Right ventricle myocardium inferior (tissue), 1 donor: ENCODE measurements at regions not wholly inside any gene's neighbourhood (a gene's known extent, or its start where the extent isn't known, plus 50 kb on each side); places are given as distances from the start of the nearest gene placed in this dataset.

Source experiments
- ATAC-seq: fragments of 200-7000 bp; cut with Tn5 transposase; one replicate; pipeline ENCODE4 v1.9.1; 2020; ENCODE audit warnings: mild to moderate bottlenecking, moderate library complexity
- DNase-seq: peaks from one replicate; pipeline ENCODE4 v3.0.0; 2021; ENCODE audit errors: missing footprints
- intact Hi-C: fragments of 100-400 bp; cut with DNase I; formaldehyde crosslinking; loops from one replicate; pipeline ENCODE4 v1.11.0; 2022
- donor health status: DM: no; HTN: yes; CAD: no; lungs with severe emphysema.

GRCh38 chr2:14536976-14537375 is 95.5 kb upstream of the LRATD1 start:
- DNase-seq (no peak), ATAC-seq (no peak)
- intact Hi-C loops: no loop called here

GRCh38 chr2:14540015-14540414 is 92.5 kb upstream of the LRATD1 start:
- ATAC-seq: no peak

GRCh38 chr2:14543284-14543683 is 89.2 kb upstream of the LRATD1 start:
- intact Hi-C loops: no loop called here
- ATAC-seq: no peak

More at GRCh38 chr2:14540015-14540414, 92.5 kb upstream of the LRATD1 start:
- intact Hi-C loops: no loop called here
- DNase-seq: no peak

GRCh38 chr2:14544247-14544646 is 88.3 kb upstream of the LRATD1 start:
- DNase-seq (no peak), ATAC-seq (no peak)
- intact Hi-C loops: no loop called here

More at GRCh38 chr2:14543284-14543683, 89.2 kb upstream of the LRATD1 start:
- no peak for DNase-seq

GRCh38 chr2:14547830-14548229 is 84.7 kb upstream of the LRATD1 start:
- intact Hi-C loops: no loop called here
- DNase-seq: no peak
- ATAC-seq: no peak

- intact Hi-C loops: no loop called here
- no peak for DNase-seq
- ATAC-seq: peak; percentile 48
These were observed 81.9 kb upstream of the LRATD1 start for GRCh38 chr2:14550658-14551057.

- ATAC-seq: peak; percentile 42
These were observed 81.4 kb upstream of the LRATD1 start for GRCh38 chr2:14551069-14551468.

GRCh38 chr2:14552286-14552685 is 80.2 kb upstream of the LRATD1 start:
- intact Hi-C loops: no loop called here
- ATAC-seq (no peak), DNase-seq (no peak)

More at GRCh38 chr2:14551069-14551468, 81.4 kb upstream of the LRATD1 start:
- no peak for DNase-seq
- intact Hi-C loops: no loop called here

GRCh38 chr2:14552818-14553217 is 79.7 kb upstream of the LRATD1 start:
- intact Hi-C loops: no loop called here
- ATAC-seq: no peak

GRCh38 chr2:14554849-14555545 is 77.5 kb upstream of the LRATD1 start:
- DNase-seq (no peak), ATAC-seq (no peak)
- intact Hi-C loops: no loop called here

More at GRCh38 chr2:14552818-14553217, 79.7 kb upstream of the LRATD1 start:
- DNase-seq: no peak

- no peak for ATAC-seq
- DNase-seq: no peak
- intact Hi-C loops: no loop called here
These were observed 75.4 kb upstream of the LRATD1 start for GRCh38 chr2:14557111-14557510.

GRCh38 chr2:14557916-14558315 is 74.6 kb upstream of the LRATD1 start:
- DNase-seq (no peak), ATAC-seq (no peak)
- intact Hi-C loops: no loop called here

GRCh38 chr2:14558335-14558919 is 74.1 kb upstream of the LRATD1 start:
- intact Hi-C loops: no loop called here
- DNase-seq (no peak), ATAC-seq (no peak)

GRCh38 chr2:14560716-14561115 is 71.8 kb upstream of the LRATD1 start:
- intact Hi-C loops: no loop called here
- ATAC-seq: no peak
- no peak for DNase-seq

- intact Hi-C loops: no loop called here
- no peak for DNase-seq
- ATAC-seq: no peak
These were observed 69.2 kb upstream of the LRATD1 start for GRCh38 chr2:14563324-14563723.

GRCh38 chr2:14565666-14566065 is 66.9 kb upstream of the LRATD1 start:
- intact Hi-C loops: no loop called here
- ATAC-seq (no peak), DNase-seq (no peak)

GRCh38 chr2:14567561-14567960 is 65.0 kb upstream of the LRATD1 start:
- intact Hi-C loops: no loop called here
- ATAC-seq: no peak
- DNase-seq: no peak

- DNase-seq (no peak), ATAC-seq (no peak)
- intact Hi-C loops: no loop called here
These were observed 63.2 kb upstream of the LRATD1 start for GRCh38 chr2:14569294-14569693.

GRCh38 chr2:14572633-14573032 is 59.9 kb upstream of the LRATD1 start:
- intact Hi-C loops: no loop called here
- DNase-seq (no peak), ATAC-seq (no peak)

- intact Hi-C loops: no loop called here
- ATAC-seq: no peak
- DNase-seq: no peak
These were observed 54.7 kb upstream of the LRATD1 start for GRCh38 chr2:14577843-14578242.
